HG02678 (cell line): ENCODE measurements at regions not wholly inside any gene's neighbourhood (a gene's known extent, or its start where the extent isn't known, plus 50 kb on each side); places are given as distances from the start of the nearest gene placed in this dataset.

Source experiments
- ATAC-seq: cut with Tn5 transposase; IDR thresholded peaks from one replicate; pipeline ENCODE4 v1.9.1; 2021; ENCODE audit warnings: mild to moderate bottlenecking, moderate library complexity; ENCODE audit not compliant: unreplicated experiment

DNA sequence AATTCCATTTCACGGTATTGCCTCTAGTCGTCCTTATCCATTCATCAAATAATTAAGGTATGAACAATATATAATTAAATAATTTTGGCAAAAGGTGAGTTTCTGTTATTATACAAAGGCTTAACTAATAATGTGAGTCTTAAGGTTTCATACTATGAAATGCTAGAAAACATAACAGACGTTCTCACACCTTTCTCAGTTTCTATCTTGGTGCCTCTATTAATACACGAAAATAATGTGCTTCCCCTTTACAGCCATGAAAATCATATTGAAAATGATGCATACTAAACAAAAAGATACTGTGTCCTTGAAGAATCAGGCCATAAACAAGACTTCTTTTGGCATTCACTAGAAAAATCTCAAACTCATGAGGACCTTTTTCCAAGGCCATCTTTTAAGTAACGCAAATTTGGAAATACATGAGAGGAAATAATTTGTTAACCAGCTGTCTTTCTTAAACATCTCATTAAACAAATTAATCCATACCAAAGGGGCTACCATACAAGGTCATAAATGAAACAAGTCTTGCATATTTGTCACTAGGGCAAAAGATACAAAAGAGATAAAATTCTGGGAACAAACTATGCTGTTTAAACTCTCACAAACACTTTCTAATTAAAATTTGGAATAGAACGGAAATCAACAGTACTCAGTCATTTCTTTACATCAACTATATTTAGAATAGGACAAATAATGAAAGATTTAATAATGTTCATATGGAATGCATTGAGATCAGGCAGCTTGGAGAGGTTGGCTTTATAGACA, 53.9 kb upstream of the CAV2 start:
- ATAC-seq: no peak

DNA sequence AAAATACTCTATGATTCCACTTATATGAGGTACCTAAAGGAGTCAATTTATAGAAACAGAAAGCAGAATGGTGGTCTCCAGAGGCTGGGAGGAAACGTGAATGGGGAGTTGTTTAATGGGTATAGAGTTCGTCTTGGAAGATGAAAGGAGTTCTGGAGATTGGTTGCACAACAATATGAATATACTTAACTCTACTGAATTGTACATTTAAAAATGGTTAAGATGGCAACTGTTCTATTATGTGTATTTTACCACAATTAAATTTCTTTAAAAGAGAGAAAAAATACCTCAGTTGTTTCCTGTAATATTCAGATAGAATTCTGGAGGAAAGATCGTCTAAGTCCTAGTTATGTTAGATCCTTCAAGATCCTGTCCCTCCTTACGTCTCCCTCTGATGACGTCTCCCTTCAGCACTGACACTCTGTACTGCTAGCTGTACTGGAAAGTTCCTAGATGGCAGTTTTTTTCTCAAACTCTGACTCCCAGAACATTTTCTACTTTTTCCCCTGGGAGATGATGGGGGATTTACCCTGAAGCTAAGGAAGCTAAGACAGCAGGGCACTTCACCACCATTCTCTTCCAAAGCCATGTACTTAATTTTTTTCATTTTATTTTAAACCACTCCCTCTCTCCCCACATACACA, 53.2 kb upstream of the CAV2 start:
- no peak for ATAC-seq

DNA sequence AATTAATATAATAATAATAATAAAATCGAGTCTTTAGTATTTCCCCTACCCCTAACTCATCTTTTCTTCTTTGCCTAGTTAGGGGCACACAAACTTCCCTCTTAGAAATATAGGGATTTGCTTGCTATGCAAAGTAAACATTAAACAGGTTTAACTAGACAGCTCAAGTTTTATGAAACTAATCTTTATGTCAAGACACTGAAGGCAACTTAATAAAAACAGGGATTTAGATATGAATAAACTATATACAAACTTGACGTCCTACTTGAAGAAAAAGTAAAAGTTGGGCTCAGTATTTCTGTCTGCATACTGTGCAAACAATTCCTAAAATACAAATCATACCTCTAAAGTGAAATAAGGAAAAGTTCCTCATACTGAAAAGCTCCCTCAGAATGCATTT, 52.1 kb upstream of the CAV2 start:
- ATAC-seq: no peak

DNA sequence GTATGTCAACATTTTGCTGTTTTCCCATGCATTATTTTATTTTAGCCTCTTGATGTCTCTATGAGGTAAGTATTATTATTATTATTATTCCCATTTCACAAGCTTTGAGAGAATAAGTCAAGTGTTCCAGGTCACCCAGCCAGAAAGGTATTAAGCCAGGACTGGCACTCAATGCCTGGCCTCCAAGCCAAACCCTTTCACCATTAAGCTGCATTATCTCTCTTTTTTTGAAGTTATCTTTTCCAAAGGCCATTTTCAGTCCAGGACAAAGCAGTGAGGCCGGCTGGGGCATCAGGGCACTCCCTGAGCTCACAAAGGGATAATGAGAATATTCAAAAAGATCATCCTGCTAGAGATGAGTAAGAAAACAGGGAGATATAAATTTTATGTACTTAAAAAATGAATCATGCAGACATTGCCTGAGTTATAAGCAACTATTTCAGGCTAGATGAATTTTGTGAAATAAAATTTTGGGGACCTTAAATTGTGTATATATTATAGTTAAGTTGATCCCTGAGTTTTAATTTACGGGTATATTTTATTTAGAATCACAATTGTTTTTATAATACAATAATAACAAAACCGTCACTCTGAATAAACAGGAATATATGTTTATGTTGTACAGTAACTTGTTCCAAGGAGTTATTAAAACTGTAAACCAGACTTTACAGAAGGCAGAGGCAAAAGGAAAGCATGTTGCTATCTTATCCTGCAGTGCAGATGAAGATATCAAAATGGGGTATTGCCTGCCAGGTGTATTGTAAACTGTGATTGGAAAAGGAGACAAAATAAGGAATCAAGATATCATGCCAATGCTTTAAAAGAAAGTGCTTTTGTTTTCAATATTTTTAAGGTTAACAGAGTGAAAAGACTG, 51.3 kb upstream of the CAV2 start:
- no peak for ATAC-seq

DNA sequence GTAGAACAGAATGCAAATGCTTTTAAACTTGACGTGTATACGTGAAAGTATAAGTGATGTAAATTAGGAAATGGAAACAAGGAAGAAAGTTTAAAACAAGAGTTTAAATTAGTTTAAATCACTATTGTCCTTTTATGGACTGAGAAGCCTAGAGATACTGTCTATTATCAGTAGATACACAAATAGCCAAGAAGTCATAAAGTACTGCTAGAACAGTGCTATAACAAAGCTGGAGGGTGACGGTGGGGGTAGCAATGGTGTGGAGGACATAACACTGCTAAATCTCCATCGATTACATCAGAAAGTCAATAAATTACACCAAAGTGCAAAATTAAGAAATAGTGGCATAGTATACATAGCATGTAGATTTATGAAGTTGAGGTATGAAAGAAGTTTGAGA, 50.1 kb upstream of the CAV2 start:
- ATAC-seq: no peak
